ENCODE measurements at regions not wholly inside any gene's neighbourhood (a gene's known extent, or its start where the extent isn't known, plus 50 kb on each side); places are given as distances from the start of the nearest gene placed in this dataset.
"Not testable (repeated sequence)": the region's sequence is repeated elsewhere in the genome, so short reads cannot be mapped to it uniquely, and the experiment has no call there.

GRCh38 chr7:46319841-46320240 is 398.8 kb upstream of the IGFBP3 start:
- DNase-seq: no peak

DNA sequence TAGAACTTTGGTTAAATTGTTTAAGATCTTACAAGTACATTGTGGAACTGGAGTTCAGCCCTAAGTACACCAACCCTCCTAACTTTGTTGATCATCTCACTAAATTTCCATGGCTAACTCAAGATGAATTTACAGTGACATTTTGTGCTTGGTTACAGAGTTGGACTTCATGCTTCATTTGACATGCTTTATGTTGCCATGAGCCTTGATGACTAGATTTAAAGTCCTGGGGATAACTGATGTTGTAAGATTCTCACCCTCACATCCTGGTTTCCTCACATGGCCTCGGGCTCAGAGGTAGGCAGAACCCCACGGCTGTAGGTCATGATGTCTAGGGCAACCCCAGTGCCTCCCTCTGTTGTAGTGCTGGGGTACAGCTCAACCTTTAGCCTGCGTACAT is 397.2 kb upstream of the IGFBP3 start:
- DNase-seq: no peak

DNA sequence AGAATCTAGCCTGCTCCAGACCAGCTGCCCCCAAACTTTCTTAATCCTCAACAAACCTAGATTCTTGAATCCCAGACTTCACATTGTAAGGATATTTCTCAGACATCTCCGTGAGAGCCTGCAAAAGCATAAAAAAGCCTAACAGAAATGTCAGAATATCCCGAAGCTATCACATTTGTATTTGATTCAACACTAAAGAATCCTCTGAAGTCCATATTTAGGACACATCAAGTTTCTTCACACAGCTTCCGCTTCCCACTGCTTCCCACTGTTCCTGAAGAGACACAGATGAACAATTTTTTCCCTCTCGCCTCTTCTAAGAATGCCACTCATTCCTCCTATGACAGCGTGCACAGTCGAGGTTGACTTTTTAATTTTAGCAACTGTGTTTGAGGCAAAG is 396.2 kb upstream of the IGFBP3 start:
- no peak for DNase-seq

- no peak for DNase-seq
Observed at GRCh38 chr7:46315891-46316290, 394.8 kb upstream of the IGFBP3 start.

- no peak for DNase-seq
Observed at GRCh38 chr7:46301677-46302076, 380.6 kb upstream of the IGFBP3 start.

DNA sequence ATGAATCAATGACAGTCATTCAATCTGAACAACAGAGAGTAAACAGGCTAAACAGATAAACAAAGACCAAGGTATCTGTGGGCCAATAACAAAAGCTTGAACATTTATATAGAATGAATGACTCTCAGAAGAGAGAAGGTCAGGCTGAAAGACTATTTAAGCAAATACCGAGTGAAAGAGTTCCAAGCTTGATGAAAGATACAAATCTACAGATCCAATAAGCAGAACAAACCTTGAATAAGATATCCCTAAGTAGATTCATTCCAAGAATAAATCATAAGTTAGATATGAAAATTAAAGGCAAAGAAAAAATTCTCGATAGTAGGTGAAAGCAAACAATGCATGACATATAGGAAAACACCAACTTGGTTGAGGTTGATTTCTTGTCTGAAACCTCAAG is 376.4 kb upstream of the IGFBP3 start:
- no peak for DNase-seq

GRCh38 chr7:46296526-46296925 is 375.5 kb upstream of the IGFBP3 start:
- DNase-seq: no peak

GRCh38 chr7:46294381-46294780 is 373.3 kb upstream of the IGFBP3 start:
- DNase-seq: no peak

- no peak for DNase-seq
Observed at GRCh38 chr7:46292741-46293140, 371.7 kb upstream of the IGFBP3 start.

GRCh38 chr7:46291601-46292150 is 370.6 kb upstream of the IGFBP3 start:
- no peak for DNase-seq

- no peak for DNase-seq
Observed at GRCh38 chr7:46291050-46291438, 370.0 kb upstream of the IGFBP3 start.

- no peak for DNase-seq
Observed at GRCh38 chr7:46290374-46291049, 369.4 kb upstream of the IGFBP3 start.

DNA sequence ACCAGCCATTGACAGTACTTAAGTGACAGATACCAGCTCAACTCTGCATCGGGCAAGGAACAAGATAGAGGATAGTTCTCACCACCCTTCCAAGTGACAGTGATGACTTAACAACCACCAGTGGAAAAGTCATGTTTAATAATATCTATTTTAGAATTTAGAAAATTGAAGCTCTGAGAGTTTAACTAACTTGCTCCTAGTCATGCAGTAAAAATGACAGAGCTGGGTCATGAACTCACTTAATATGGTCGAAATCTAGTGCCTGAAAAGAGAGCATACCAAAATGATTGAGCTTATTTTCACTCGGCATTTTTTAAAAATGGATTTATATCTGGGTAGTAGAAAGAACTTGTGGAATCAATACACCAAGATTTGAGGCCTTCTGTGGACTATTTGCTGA is 367.8 kb upstream of the IGFBP3 start:
- no peak for DNase-seq

GRCh38 chr7:46288010-46288409 is 366.9 kb upstream of the IGFBP3 start:
- no peak for DNase-seq

- no peak for DNase-seq
Observed at GRCh38 chr7:46286957-46287356, 365.9 kb upstream of the IGFBP3 start.

DNA sequence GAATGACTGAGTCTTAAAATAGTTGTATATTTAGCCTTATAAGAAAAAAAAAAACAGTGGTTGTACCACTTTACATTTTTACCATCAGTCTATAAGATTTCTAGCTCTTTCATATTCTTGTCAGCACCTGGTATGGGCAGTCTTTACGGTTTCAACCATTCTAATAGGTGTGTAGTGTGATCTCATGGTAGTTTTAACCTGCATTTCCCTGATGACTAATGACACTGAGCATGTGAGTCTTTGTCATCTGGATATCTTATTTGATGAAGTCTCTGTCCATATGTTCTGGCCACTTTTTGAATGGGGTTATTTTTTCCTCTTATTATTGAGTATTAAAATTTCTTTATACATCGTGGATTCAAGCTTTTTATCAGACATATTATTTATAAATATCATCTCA is 365.3 kb upstream of the IGFBP3 start:
- no peak for DNase-seq

DNA sequence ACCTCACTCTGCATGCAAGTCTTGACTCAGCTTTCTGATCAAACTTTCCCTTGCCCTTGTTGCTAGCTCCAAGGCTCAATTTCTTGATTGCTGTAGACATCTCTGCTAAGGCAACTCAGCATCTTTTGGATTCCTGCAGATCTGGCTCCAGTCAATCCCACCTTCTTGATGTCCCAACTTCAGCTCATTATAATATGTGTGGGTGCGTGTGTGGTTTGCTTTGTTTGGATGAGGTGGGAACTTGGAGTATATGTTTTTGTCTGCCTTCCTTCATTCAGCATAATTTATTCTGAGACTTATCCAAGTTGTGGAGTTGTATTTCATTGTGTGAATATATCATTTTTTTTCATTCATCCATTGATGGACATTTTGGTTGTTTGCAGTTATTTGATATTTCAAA is 364.8 kb upstream of the IGFBP3 start:
- no peak for DNase-seq

- no peak for DNase-seq
Observed at GRCh38 chr7:46283852-46284251, 362.8 kb upstream of the IGFBP3 start.

DNA sequence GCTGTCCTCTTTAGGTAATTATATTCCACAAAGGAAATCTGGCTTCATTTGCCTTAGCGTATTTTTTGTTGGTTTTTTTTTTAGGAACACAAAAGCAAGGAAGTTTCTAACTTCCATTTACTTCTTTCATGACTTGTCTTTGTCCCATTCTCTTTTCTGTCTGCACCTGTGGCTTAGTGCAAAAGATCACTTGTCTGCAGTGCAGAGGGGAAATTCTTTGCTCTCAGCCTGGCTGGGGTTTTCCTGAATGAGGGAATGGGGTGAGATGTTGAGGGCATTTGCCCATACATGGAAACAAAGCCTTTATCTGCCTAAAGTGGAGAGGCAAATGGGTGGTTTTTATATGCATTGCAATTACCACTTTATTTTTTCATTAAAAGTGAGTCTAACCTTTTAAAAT is 361.1 kb upstream of the IGFBP3 start:
- DNase-seq: no peak

- no peak for DNase-seq
Observed at GRCh38 chr7:46281071-46281470, 360.0 kb upstream of the IGFBP3 start.

- no peak for DNase-seq
Observed at GRCh38 chr7:46279290-46279689, 358.2 kb upstream of the IGFBP3 start.

GRCh38 chr7:46264646-46265045 is 343.6 kb upstream of the IGFBP3 start:
- no peak for DNase-seq

GRCh38 chr7:46261638-46262037 is 340.6 kb upstream of the IGFBP3 start:
- not testable (repeated sequence) for DNase-seq

- DNase-seq: no peak
Observed at GRCh38 chr7:46259947-46260346, 338.9 kb upstream of the IGFBP3 start.

- no peak for DNase-seq
Observed at GRCh38 chr7:46257761-46258448, 336.8 kb upstream of the IGFBP3 start.
